ENCODE measurements at regions not wholly inside any gene's neighbourhood (a gene's known extent, or its start where the extent isn't known, plus 50 kb on each side); places are given as distances from the start of the nearest gene placed in this dataset.
A peak's percentile ranks its signal among the peaks of the same experiment; 100 is the strongest.

GRCh38 chr14:49505041-49505766 is 81.0 kb downstream of the RPS29 start:
- TF ChIP-seq CTCF (IDR thresholded peaks at IDR 0.05; ENCODE audit: low read depth, low read length, missing control alignments), result no peak
- DNase-seq (ENCODE audit: low read depth), result no peak
- H3K4me3 ChIP-seq (ENCODE audit: low read depth, low read length), result no peak overlapping the region

GRCh38 chr14:49497725-49498348 is 88.3 kb downstream of the RPS29 start:
- peak; percentile 53 for DNase-seq (ENCODE audit: low read depth)
- TF ChIP-seq CTCF (IDR thresholded peaks at IDR 0.05; ENCODE audit: low read depth, low read length, missing control alignments), result peak; percentile 83
- no peak overlapping the region for H3K4me3 ChIP-seq (ENCODE audit: low read depth, low read length)

- DNase-seq (ENCODE audit: low read depth), result no peak
- TF ChIP-seq CTCF (IDR thresholded peaks at IDR 0.05; ENCODE audit: low read depth, low read length, missing control alignments), result no peak
- no peak overlapping the region for H3K4me3 ChIP-seq (ENCODE audit: low read depth, low read length)
Observed at GRCh38 chr14:49497267-49497666, 88.9 kb downstream of the RPS29 start.

GRCh38 chr14:49494836-49495235 is 91.3 kb downstream of the RPS29 start:
- H3K4me3 ChIP-seq (ENCODE audit: low read depth, low read length), result no peak overlapping the region
- TF ChIP-seq CTCF (IDR thresholded peaks at IDR 0.05; ENCODE audit: low read depth, low read length, missing control alignments), result no peak
- DNase-seq (ENCODE audit: low read depth), result no peak

- H3K4me3 ChIP-seq (ENCODE audit: low read depth, low read length), result no peak overlapping the region
- no peak for TF ChIP-seq CTCF (IDR thresholded peaks at IDR 0.05; ENCODE audit: low read depth, low read length, missing control alignments)
- DNase-seq (ENCODE audit: low read depth), result no peak
Observed at GRCh38 chr14:49493557-49493956, 92.6 kb downstream of the RPS29 start.

GRCh38 chr14:49492151-49492550 is 94.0 kb downstream of the RPS29 start:
- no peak for TF ChIP-seq CTCF (IDR thresholded peaks at IDR 0.05; ENCODE audit: low read depth, low read length, missing control alignments)
- no peak overlapping the region for H3K4me3 ChIP-seq (ENCODE audit: low read depth, low read length)
- DNase-seq (ENCODE audit: low read depth), result no peak

- TF ChIP-seq CTCF (IDR thresholded peaks at IDR 0.05; ENCODE audit: low read depth, low read length, missing control alignments), result no peak
- no peak for DNase-seq (ENCODE audit: low read depth)
- no peak overlapping the region for H3K4me3 ChIP-seq (ENCODE audit: low read depth, low read length)
Observed at GRCh38 chr14:49489341-49489740, 96.8 kb downstream of the RPS29 start.

Measured in GM12864 (cell line).